SK-N-MC (cell line): ENCODE measurements at regions not wholly inside any gene's neighbourhood (a gene's known extent, or its start where the extent isn't known, plus 50 kb on each side); places are given as distances from the start of the nearest gene placed in this dataset.

Experiments
- EZH2 ChIP-seq: fragments of 200-600 bp; sonication (generic); IDR thresholded peaks from one replicate; pipeline ENCODE4 v1.6.1; 2017; ENCODE audit warnings: antibody characterized with exemption
- POLR2AphosphoS5 ChIP-seq: IDR thresholded peaks from 2 replicates; pipeline ENCODE4 v1.6.1; 2012; ENCODE audit warnings: mild to moderate bottlenecking, low read depth, low read length, borderline replicate concordance

GRCh38 chr13:28548872-28549271 is 53.9 kb upstream of the FLT1 start:
- TF ChIP-seq EZH2 (no peak), POLR2AphosphoS5 (no peak)
